HG03103 (cell line): ENCODE measurements at regions not wholly inside any gene's neighbourhood (a gene's known extent, or its start where the extent isn't known, plus 50 kb on each side); places are given as distances from the start of the nearest gene placed in this dataset.
"Not testable (repeated sequence)": the region's sequence is repeated elsewhere in the genome, so short reads cannot be mapped to it uniquely, and the experiment has no call there.

Experiments used
- ATAC-seq: cut with Tn5 transposase; IDR thresholded peaks from one replicate; pipeline ENCODE4 v1.9.1; 2021; ENCODE audit warnings: low read depth; ENCODE audit not compliant: unreplicated experiment

GRCh38 chr18:8531084-8531483 lies 78.2 kb upstream of the RAB12 start:
- ATAC-seq, result not testable (repeated sequence)

GRCh38 chr18:8536231-8536630 lies 73.0 kb upstream of the RAB12 start:
- no peak for ATAC-seq

- no peak for ATAC-seq
Measured at GRCh38 chr18:8536922-8537321, 72.3 kb upstream of the RAB12 start.

GRCh38 chr18:8537400-8537799 lies 71.8 kb upstream of the RAB12 start:
- no peak for ATAC-seq

- no peak for ATAC-seq
Measured at GRCh38 chr18:8538935-8539334, 70.3 kb upstream of the RAB12 start.

- no peak for ATAC-seq
Measured at GRCh38 chr18:8546677-8547076, 62.6 kb upstream of the RAB12 start.

GRCh38 chr18:8548186-8548585 lies 61.1 kb upstream of the RAB12 start:
- ATAC-seq, result no peak

GRCh38 chr18:8549254-8549757 lies 59.9 kb upstream of the RAB12 start:
- no peak for ATAC-seq

- ATAC-seq, result no peak
Measured at GRCh38 chr18:8552151-8552550, 57.1 kb upstream of the RAB12 start.

GRCh38 chr18:8554354-8554753 lies 54.9 kb upstream of the RAB12 start:
- no peak for ATAC-seq

GRCh38 chr18:8556424-8556823 lies 52.8 kb upstream of the RAB12 start:
- no peak for ATAC-seq
